ENCODE measurements at regions not wholly inside any gene's neighbourhood (a gene's known extent, or its start where the extent isn't known, plus 50 kb on each side); places are given as distances from the start of the nearest gene placed in this dataset.
"Not testable (repeated sequence)": the region's sequence is repeated elsewhere in the genome, so short reads cannot be mapped to it uniquely, and the experiment has no call there.

GRCh38 chr12:28079539-28079938 lies 107.0 kb upstream of the PTHLH start:
- TF ChIP-seq JUND (IDR thresholded peaks at IDR 0.05; ENCODE audit: low read depth) = no peak
- no peak for DNase-seq (ENCODE audit: low read depth in 1 of 2, low spot score in 1 of 2)
- in situ Hi-C loops (cut with HindIII; ENCODE audit: low pct_unique_long_range_greater_than_20kb, low sequenced_read_pairs) = no loop called here

- no peak for DNase-seq (ENCODE audit: low read depth in 1 of 2, low spot score in 1 of 2)
- in situ Hi-C loops (cut with HindIII; ENCODE audit: low pct_unique_long_range_greater_than_20kb, low sequenced_read_pairs) = no loop called here
- no peak for TF ChIP-seq JUND (IDR thresholded peaks at IDR 0.05; ENCODE audit: low read depth)
Measured at GRCh38 chr12:28082096-28082495, 108.2 kb upstream of the CCDC91 start.

- in situ Hi-C loops (cut with HindIII; ENCODE audit: low pct_unique_long_range_greater_than_20kb, low sequenced_read_pairs) = no loop called here
- DNase-seq (ENCODE audit: low read depth in 1 of 2, low spot score in 1 of 2) = no peak
- TF ChIP-seq JUND (IDR thresholded peaks at IDR 0.05; ENCODE audit: low read depth) = no peak
Measured at GRCh38 chr12:28083840-28084678, 106.2 kb upstream of the CCDC91 start.

- in situ Hi-C loops (cut with HindIII; ENCODE audit: low pct_unique_long_range_greater_than_20kb, low sequenced_read_pairs) = no loop called here
- DNase-seq (ENCODE audit: low read depth in 1 of 2, low spot score in 1 of 2) = no peak
- TF ChIP-seq JUND (IDR thresholded peaks at IDR 0.05; ENCODE audit: low read depth) = no peak
Measured at GRCh38 chr12:28086521-28087155, 103.6 kb upstream of the CCDC91 start.

GRCh38 chr12:28088566-28089272 lies 101.5 kb upstream of the CCDC91 start:
- TF ChIP-seq JUND (IDR thresholded peaks at IDR 0.05; ENCODE audit: low read depth) = no peak
- DNase-seq (ENCODE audit: low read depth in 1 of 2, low spot score in 1 of 2) = no peak

GRCh38 chr12:28089338-28089737 lies 100.9 kb upstream of the CCDC91 start:
- DNase-seq (ENCODE audit: low read depth in 1 of 2, low spot score in 1 of 2) = no peak

More at GRCh38 chr12:28088566-28089272, 101.5 kb upstream of the CCDC91 start:
- in situ Hi-C loops (cut with HindIII; ENCODE audit: low pct_unique_long_range_greater_than_20kb, low sequenced_read_pairs) = no loop called here

GRCh38 chr12:28090835-28091234 lies 99.4 kb upstream of the CCDC91 start:
- in situ Hi-C loops (cut with HindIII; ENCODE audit: low pct_unique_long_range_greater_than_20kb, low sequenced_read_pairs) = no loop called here
- DNase-seq (ENCODE audit: low read depth in 1 of 2, low spot score in 1 of 2) = no peak
- no peak for TF ChIP-seq JUND (IDR thresholded peaks at IDR 0.05; ENCODE audit: low read depth)

More at GRCh38 chr12:28089338-28089737, 100.9 kb upstream of the CCDC91 start:
- no peak for TF ChIP-seq JUND (IDR thresholded peaks at IDR 0.05; ENCODE audit: low read depth)
- in situ Hi-C loops (cut with HindIII; ENCODE audit: low pct_unique_long_range_greater_than_20kb, low sequenced_read_pairs) = no loop called here

DNA sequence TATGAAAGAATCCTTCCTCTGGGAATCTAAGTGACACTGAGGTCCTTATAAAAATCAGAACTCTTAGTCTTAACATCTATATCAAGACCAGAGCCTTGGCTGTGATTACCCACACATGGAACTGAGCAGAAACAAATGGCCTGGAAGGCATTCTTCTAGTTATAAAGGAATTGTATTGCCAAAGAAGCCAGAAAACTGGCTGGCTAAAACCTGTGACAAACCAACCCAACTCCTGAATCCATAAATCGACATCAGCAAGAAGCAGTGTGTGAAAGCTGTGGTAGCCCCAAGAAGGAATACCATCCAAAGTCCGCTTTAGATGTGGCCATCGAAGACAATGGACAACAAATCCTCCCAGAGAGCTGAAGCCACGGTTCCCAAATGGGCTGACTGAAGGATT lies 97.9 kb upstream of the CCDC91 start:
- no peak for TF ChIP-seq JUND (IDR thresholded peaks at IDR 0.05; ENCODE audit: low read depth)
- no peak for DNase-seq (ENCODE audit: low read depth in 1 of 2, low spot score in 1 of 2)
- in situ Hi-C loops (cut with HindIII; ENCODE audit: low pct_unique_long_range_greater_than_20kb, low sequenced_read_pairs) = no loop called here

DNA sequence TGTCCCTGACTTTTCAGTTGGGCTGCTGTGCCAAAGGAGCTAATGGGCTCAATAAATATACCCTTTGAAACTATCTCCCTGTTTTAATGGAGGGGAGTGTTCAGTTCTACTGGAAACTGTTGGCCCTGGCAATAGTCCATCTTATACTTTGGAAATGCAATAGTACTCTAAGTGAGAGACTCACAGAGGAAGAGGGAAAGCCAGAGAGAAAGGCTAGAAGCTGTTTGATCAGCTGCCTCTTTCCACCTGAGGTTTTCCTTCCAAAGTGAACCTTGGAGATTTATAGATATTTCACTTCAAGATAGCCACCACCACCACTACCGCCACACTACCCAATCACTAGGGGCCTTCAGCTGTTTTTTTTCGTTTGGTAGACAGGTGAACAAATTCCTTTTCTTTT lies 93.6 kb upstream of the CCDC91 start:
- TF ChIP-seq JUND (IDR thresholded peaks at IDR 0.05; ENCODE audit: low read depth) = no peak
- no peak for DNase-seq (ENCODE audit: low read depth in 1 of 2, low spot score in 1 of 2)
- in situ Hi-C loops (cut with HindIII; ENCODE audit: low pct_unique_long_range_greater_than_20kb, low sequenced_read_pairs) = no loop called here

DNA sequence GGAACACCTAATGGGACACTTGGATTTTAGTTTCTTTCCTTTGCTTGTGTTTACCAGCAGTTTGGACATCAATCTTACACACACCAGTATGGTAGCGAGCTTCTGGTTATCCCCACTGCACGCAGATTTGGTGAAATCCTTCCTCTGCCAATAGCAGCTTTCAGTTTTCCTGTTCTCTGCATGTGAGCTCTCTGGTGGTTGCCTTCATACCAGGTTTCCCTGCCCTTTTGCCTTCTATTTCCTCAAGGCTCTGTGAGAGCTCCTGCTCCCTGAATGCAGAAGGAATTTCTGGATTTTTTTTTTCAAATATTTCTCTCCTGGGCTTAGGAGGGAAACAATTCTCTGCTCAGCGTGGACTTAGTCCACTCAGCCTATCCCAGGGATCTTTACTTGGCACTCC lies 93.0 kb upstream of the CCDC91 start:
- in situ Hi-C loops (cut with HindIII; ENCODE audit: low pct_unique_long_range_greater_than_20kb, low sequenced_read_pairs) = no loop called here
- DNase-seq (ENCODE audit: low read depth in 1 of 2, low spot score in 1 of 2) = no peak
- TF ChIP-seq JUND (IDR thresholded peaks at IDR 0.05; ENCODE audit: low read depth) = no peak

DNA sequence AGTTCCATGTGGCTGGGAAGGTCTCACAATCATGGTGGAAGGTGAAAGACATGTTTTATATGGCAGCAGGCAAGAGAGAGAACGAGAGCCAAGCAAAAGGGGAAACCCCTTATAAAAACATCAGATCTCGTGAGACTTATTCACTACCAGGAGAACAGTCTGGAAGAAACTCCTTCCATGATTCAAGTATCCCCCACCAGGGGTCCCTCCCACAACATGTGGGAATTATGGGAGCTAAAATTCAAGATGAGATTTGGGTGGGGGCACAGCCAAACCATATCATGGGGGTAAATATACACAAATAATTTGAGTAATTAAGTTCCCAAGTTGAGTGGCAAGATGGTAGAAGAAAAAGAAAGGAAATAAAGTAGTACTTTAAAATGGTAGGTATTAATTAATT lies 91.0 kb upstream of the CCDC91 start:
- DNase-seq (ENCODE audit: low read depth in 1 of 2, low spot score in 1 of 2); in situ Hi-C loops (cut with HindIII; ENCODE audit: low pct_unique_long_range_greater_than_20kb, low sequenced_read_pairs): not testable (repeated sequence)

DNA sequence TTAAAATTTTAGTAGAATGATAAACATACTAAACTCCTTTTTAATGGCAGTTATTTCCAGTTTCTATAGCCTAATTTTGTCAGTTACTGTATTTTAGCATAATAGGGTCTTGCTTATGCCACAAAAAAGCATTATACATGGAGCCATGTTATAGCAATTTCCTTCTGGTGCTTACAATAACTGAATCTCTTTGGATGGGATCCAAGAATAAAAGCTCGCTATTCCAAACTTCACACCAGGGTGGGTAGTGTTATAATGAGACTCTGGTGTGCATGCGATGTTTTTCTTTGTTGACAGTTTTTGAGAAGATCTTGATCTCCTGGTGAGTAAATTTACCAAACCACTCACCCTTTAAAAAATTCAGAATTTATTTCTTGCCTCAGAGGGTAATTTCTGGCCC lies 90.4 kb upstream of the CCDC91 start:
- TF ChIP-seq JUND (IDR thresholded peaks at IDR 0.05; ENCODE audit: low read depth) = no peak
- no peak for DNase-seq (ENCODE audit: low read depth in 1 of 2, low spot score in 1 of 2)

GRCh38 chr12:28100717-28101116 lies 89.5 kb upstream of the CCDC91 start:
- in situ Hi-C loops (cut with HindIII; ENCODE audit: low pct_unique_long_range_greater_than_20kb, low sequenced_read_pairs) = no loop called here
- DNase-seq (ENCODE audit: low read depth in 1 of 2, low spot score in 1 of 2) = no peak
- no peak for TF ChIP-seq JUND (IDR thresholded peaks at IDR 0.05; ENCODE audit: low read depth)

More for the DNA sequence above, 90.4 kb upstream of the CCDC91 start:
- in situ Hi-C loops (cut with HindIII; ENCODE audit: low pct_unique_long_range_greater_than_20kb, low sequenced_read_pairs) = no loop called here

All from T47D (cell line).